MCF 10A (cell line): ENCODE measurements at regions not wholly inside any gene's neighbourhood (a gene's known extent, or its start where the extent isn't known, plus 50 kb on each side); places are given as distances from the start of the nearest gene placed in this dataset.

Experiments used
- BruUV-seq: library from RNA; stranded (reverse); fragments of 400-500 nt; replicated peaks from 2 replicates; lab custom pipeline; 2021; lab: Mats Ljungman, UMichigan
- CTCF ChIA-PET: fragments of 300-600 bp; sonication (Branson Sonifier 250); formaldehyde crosslinking; extraction: SDS; loops from one replicate; lab custom pipeline; 2021; ENCODE audit warnings: antibody characterized with exemption, inconsistent platforms; lab: Yijun Ruan, JAX
- POLR2A ChIA-PET: fragments of 300-600, 350-650 bp; sonication (Branson Sonifier 250); formaldehyde crosslinking; extraction: SDS; loops from one replicate; lab custom pipeline; 2020; ENCODE audit warnings: antibody characterized with exemption, inconsistent platforms; lab: Yijun Ruan, JAX
- DNase-seq: peaks from one replicate; pipeline ENCODE4 v3.0.0-alpha.2; 2018; ENCODE audit not compliant: unreplicated experiment
- H3K27ac Mint-ChIP-seq: one replicate; pipeline ENCODE4 v1.8.0; 2022; ENCODE audit warnings: mild to moderate bottlenecking, low read depth, mixed read lengths; ENCODE audit not compliant: unreplicated experiment
- H3K27me3 Mint-ChIP-seq: one replicate; pipeline ENCODE4 v1.8.0; 2022; ENCODE audit warnings: mixed read lengths; ENCODE audit not compliant: insufficient read depth, unreplicated experiment
- H3K36me3 Mint-ChIP-seq: one replicate; pipeline ENCODE4 v1.8.0; 2022; ENCODE audit warnings: mild to moderate bottlenecking, moderate library complexity, mixed read lengths; ENCODE audit not compliant: insufficient read depth, unreplicated experiment
- H3K4me1 Mint-ChIP-seq: one replicate; pipeline ENCODE4 v1.8.0; 2022; ENCODE audit warnings: mixed read lengths; ENCODE audit not compliant: insufficient read depth, unreplicated experiment
- H3K4me3 Mint-ChIP-seq: one replicate; pipeline ENCODE4 v1.8.0; 2022; ENCODE audit warnings: mild to moderate bottlenecking, moderate library complexity, mixed read lengths; ENCODE audit not compliant: unreplicated experiment
- H3K9me3 Mint-ChIP-seq: one replicate; pipeline ENCODE4 v1.8.0; 2022; ENCODE audit warnings: mixed read lengths; ENCODE audit not compliant: unreplicated experiment
- CTCF ChIP-seq: fragments of 200-600 bp; IDR thresholded peaks from one replicate; pipeline ENCODE4 v1.8.0; 2022; ENCODE audit warnings: antibody characterized with exemption, mild to moderate bottlenecking; ENCODE audit not compliant: unreplicated experiment
- intact Hi-C: fragments of 100-400 bp; cut with micrococcal nuclease; formaldehyde crosslinking; loops from 2 replicates; pipeline ENCODE4 v1.14.1; 2022

GRCh38 chr6:14655201-14656061 lies 537.9 kb downstream of the CD83 start:
- intact Hi-C loops: no loop called here
- ChIA-PET CTCF (interaction anchor here (0.7 kb wide), 1 partner anchor 209 kb away, joined by 3 read pairs; no protein-coding TSS in a partner anchor), POLR2A (no interaction called here)
- no TSS peak for BruUV-seq
- Mint-ChIP-seq H3K27me3 (no peaks in the 10 kb centered on the region), H3K9me3 (no peaks in the 10 kb centered on the region), H3K36me3 (no peaks in the 10 kb centered on the region), H3K4me1 (peaks cover 6% of the 10 kb centered on the region), H3K27ac (no peak overlapping the region), H3K4me3 (no peak overlapping the region)
- no peak for TF ChIP-seq CTCF
- no peak for DNase-seq

GRCh38 chr6:14656078-14656521 lies 538.5 kb downstream of the CD83 start:
- TF ChIP-seq CTCF: no peak
- no peak overlapping the region for H3K4me3 Mint-ChIP-seq
- CTCF ChIA-PET: interaction anchor here (0.7 kb wide), 1 partner anchor 210 kb away, joined by 3 read pairs; no protein-coding TSS in a partner anchor
- no TSS peak for BruUV-seq
- POLR2A ChIA-PET: no interaction called here
- peaks cover 6% of the 10 kb centered on the region for H3K4me1 Mint-ChIP-seq
- H3K27me3 Mint-ChIP-seq: no peaks in the 10 kb centered on the region
- no peaks in the 10 kb centered on the region for H3K36me3 Mint-ChIP-seq
- intact Hi-C loops: no loop called here
- H3K9me3 Mint-ChIP-seq: no peaks in the 10 kb centered on the region
- no peak for DNase-seq
- no peak overlapping the region for H3K27ac Mint-ChIP-seq

GRCh38 chr6:14656649-14657048 lies 539.1 kb downstream of the CD83 start:
- no peak overlapping the region for H3K4me3 Mint-ChIP-seq
- H3K27me3 Mint-ChIP-seq: no peaks in the 10 kb centered on the region
- H3K27ac Mint-ChIP-seq: no peak overlapping the region
- no TSS peak for BruUV-seq
- TF ChIP-seq CTCF: no peak
- no peak for DNase-seq
- H3K36me3 Mint-ChIP-seq: no peaks in the 10 kb centered on the region
- no peaks in the 10 kb centered on the region for H3K9me3 Mint-ChIP-seq
- ChIA-PET POLR2A (interaction anchor here (0.6 to 1.2 kb wide), 2 partner anchors 15 to 168 kb away, joined by 4 read pairs; no protein-coding TSS in a partner anchor), CTCF (interaction anchor here (0.6 kb wide), 1 partner anchor 499 kb away, joined by 3 read pairs; no protein-coding TSS in a partner anchor)
- peaks cover 6% of the 10 kb centered on the region for H3K4me1 Mint-ChIP-seq
- intact Hi-C loops: no loop called here

GRCh38 chr6:14658030-14658429 lies 540.5 kb downstream of the CD83 start:
- Mint-ChIP-seq H3K9me3 (no peaks in the 10 kb centered on the region), H3K27ac (no peak overlapping the region), H3K36me3 (no peaks in the 10 kb centered on the region), H3K27me3 (no peaks in the 10 kb centered on the region), H3K4me1 (peaks cover 6% of the 10 kb centered on the region), H3K4me3 (no peak overlapping the region)
- DNase-seq: no peak
- no peak for TF ChIP-seq CTCF
- BruUV-seq: no TSS peak
- intact Hi-C loops: no loop called here
- ChIA-PET CTCF (interaction anchor here (0.5 kb wide), 1 partner anchor 630 kb away, joined by 3 read pairs; no protein-coding TSS in a partner anchor), POLR2A (interaction anchor here (1.2 kb wide), 1 partner anchor 13 kb away, joined by 4 read pairs; no protein-coding TSS in a partner anchor)
